ENCODE measurements at regions not wholly inside any gene's neighbourhood (a gene's known extent, or its start where the extent isn't known, plus 50 kb on each side); places are given as distances from the start of the nearest gene placed in this dataset.

DNA sequence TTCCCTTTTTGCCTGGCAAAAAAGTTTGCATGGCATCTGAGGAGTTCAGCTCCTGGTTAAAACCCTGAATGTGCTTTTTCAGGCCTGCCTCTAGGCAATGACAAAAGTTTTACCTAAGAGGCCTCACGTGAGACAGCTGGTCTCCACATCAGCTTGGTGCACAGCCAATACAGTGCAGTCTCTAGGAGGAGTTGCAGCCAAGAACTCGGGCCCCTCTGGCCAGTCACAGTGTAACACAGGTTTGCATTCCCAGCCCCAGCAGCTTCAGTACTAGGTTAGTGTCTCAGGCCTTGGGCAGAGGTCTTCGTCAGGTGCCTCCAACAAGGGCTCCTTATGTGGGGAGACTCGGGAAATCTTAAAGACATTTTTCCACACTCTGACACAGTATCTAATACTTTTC, 771.7 kb downstream of the SORCS1 start:
- Histone ChIP-seq H2AK9ac (replicated peaks; ENCODE audit: low read depth, low read length, poor library complexity) (no peak overlapping the region), H3K4me2 (ENCODE audit: low read depth, low read length) (no peak overlapping the region), H4K20me1 (ENCODE audit: insufficient read depth, low read length) (no peaks in the 10 kb centered on the region), H3K56ac (ENCODE audit: extremely low read depth, insufficient read depth, low read length) (no peak overlapping the region), H3K4me3 (ENCODE audit: insufficient read depth, low read depth, low read length) (no peak overlapping the region), H2BK20ac (ENCODE audit: low read depth, low read length) (no peak overlapping the region), H3K14ac (replicated peaks; ENCODE audit: low read depth, low read length) (no peak overlapping the region), H2BK120ac (ENCODE audit: low read depth, low read length) (no peak overlapping the region), H3K27me3 (ENCODE audit: control insufficient read depth, insufficient read depth, low read length) (no peaks in the 10 kb centered on the region), H2BK5ac (ENCODE audit: low read depth, low read length, poor library complexity, severe bottlenecking) (no peak overlapping the region), H3K4me1 (ENCODE audit: control insufficient read depth, insufficient read depth, low read length) (no peaks in the 10 kb centered on the region), H4K5ac (ENCODE audit: low read depth, low read length) (no peak overlapping the region), H4K91ac (ENCODE audit: insufficient read depth, low read depth, low read length) (no peak overlapping the region), H2AFZ (replicated peaks; ENCODE audit: low read length, poor library complexity) (no peak overlapping the region), H3K9ac (ENCODE audit: low read depth, low read length) (no peak overlapping the region), H3K23ac (ENCODE audit: low read depth, low read length) (no peak overlapping the region), H2AK5ac (ENCODE audit: low read depth, low read length) (no peak overlapping the region), H2BK15ac (ENCODE audit: low read depth, low read length) (no peak overlapping the region), H3K4ac (ENCODE audit: low read depth, low read length) (no peak overlapping the region), H3K36me3 (ENCODE audit: control insufficient read depth, insufficient read depth, low read length) (no peaks in the 10 kb centered on the region), H3K9me1 (ENCODE audit: insufficient read depth, low read length) (no peaks in the 10 kb centered on the region), H4K8ac (ENCODE audit: low read depth in 2 of 2, low read length in 2 of 2) (no peak overlapping the region), H3K18ac (ENCODE audit: low read depth, low read length) (no peak overlapping the region), H3K79me1 (ENCODE audit: low read depth in 1 of 2, low read length in 2 of 2) (no peaks in the 10 kb centered on the region), H3K9me3 (ENCODE audit: control insufficient read depth, insufficient read depth, low read length) (no peaks in the 10 kb centered on the region), H3K27ac (ENCODE audit: insufficient read depth, low read length) (no peak overlapping the region)
- no CpG with 5 or more reads among the region's 4 CpGs for WGBS, 2 experiments (ENCODE audit: extremely low coverage in 2 of 2, insufficient read length in 1 of 2)
- in situ Hi-C loops (cut with MboI; ENCODE audit: low sequenced_read_pairs) = no loop called here
- TF ChIP-seq MAFK (IDR thresholded peaks at IDR 0.05; ENCODE audit: low read depth, low read length) (no peak), MAZ (IDR thresholded peaks at IDR 0.05; ENCODE audit: borderline replicate concordance, low read depth, low read length) (no peak), CEBPB (IDR thresholded peaks at IDR 0.05; ENCODE audit: low read depth, low read length) (no peak), BHLHE40 (IDR thresholded peaks at IDR 0.05; ENCODE audit: low read depth, low read length) (no peak), NFE2L2 (IDR thresholded peaks at IDR 0.05; ENCODE audit: low read depth, low read length) (no peak), RAD21 (IDR thresholded peaks at IDR 0.05; ENCODE audit: low read length) (no peak), SMC3 (IDR thresholded peaks at IDR 0.05; ENCODE audit: low read depth, low read length) (no peak), CHD1 (IDR thresholded peaks at IDR 0.05; ENCODE audit: low read depth, low read length) (no peak), RFX5 (IDR thresholded peaks at IDR 0.05; ENCODE audit: low read depth, low read length) (no peak), FOS (IDR thresholded peaks at IDR 0.05; ENCODE audit: low read depth, low read length) (no peak)
- TF ChIP-seq, protein P1, sequence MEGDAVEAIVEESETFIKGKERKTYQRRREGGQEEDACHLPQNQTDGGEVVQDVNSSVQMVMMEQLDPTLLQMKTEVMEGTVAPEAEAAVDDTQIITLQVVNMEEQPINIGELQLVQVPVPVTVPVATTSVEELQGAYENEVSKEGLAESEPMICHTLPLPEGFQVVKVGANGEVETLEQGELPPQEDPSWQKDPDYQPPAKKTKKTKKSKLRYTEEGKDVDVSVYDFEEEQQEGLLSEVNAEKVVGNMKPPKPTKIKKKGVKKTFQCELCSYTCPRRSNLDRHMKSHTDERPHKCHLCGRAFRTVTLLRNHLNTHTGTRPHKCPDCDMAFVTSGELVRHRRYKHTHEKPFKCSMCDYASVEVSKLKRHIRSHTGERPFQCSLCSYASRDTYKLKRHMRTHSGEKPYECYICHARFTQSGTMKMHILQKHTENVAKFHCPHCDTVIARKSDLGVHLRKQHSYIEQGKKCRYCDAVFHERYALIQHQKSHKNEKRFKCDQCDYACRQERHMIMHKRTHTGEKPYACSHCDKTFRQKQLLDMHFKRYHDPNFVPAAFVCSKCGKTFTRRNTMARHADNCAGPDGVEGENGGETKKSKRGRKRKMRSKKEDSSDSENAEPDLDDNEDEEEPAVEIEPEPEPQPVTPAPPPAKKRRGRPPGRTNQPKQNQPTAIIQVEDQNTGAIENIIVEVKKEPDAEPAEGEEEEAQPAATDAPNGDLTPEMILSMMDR (conservative IDR thresholded peaks at IDR 0.05; ENCODE audit: low read depth, low read length) = no peak
- TF ChIP-seq, protein P2, sequence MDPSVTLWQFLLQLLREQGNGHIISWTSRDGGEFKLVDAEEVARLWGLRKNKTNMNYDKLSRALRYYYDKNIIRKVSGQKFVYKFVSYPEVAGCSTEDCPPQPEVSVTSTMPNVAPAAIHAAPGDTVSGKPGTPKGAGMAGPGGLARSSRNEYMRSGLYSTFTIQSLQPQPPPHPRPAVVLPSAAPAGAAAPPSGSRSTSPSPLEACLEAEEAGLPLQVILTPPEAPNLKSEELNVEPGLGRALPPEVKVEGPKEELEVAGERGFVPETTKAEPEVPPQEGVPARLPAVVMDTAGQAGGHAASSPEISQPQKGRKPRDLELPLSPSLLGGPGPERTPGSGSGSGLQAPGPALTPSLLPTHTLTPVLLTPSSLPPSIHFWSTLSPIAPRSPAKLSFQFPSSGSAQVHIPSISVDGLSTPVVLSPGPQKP (IDR thresholded peaks at IDR 0.05; ENCODE audit: borderline replicate concordance, low read depth, low read length) = no peak
- TF ChIP-seq, protein P3, sequence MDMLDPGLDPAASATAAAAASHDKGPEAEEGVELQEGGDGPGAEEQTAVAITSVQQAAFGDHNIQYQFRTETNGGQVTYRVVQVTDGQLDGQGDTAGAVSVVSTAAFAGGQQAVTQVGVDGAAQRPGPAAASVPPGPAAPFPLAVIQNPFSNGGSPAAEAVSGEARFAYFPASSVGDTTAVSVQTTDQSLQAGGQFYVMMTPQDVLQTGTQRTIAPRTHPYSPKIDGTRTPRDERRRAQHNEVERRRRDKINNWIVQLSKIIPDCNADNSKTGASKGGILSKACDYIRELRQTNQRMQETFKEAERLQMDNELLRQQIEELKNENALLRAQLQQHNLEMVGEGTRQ (IDR thresholded peaks at IDR 0.05; ENCODE audit: low read depth, low read length) = no peak
- dilution Hi-C loops (cut with HindIII; ENCODE audit: low sequenced_read_pairs, unreplicated experiment) = no loop called here
- intact Hi-C loops (cut with micrococcal nuclease) = no loop called here
- no peak for ATAC-seq (ENCODE audit: low read depth)
- POLR2A ChIA-PET (ENCODE audit: unreplicated experiment) = no interaction called here
- DNase-seq = no peak
- BruUV-seq (replicated peaks) = no TSS peak
- CTCF ChIA-PET = no interaction called here
